Sigmoid colon (tissue), 3 donors: ENCODE measurements at regions not wholly inside any gene's neighbourhood (a gene's known extent, or its start where the extent isn't known, plus 50 kb on each side); places are given as distances from the start of the nearest gene placed in this dataset.

ENCODE experiments used
- CTCF ChIP-seq, 4 experiments: fragments of 450-650 bp in 3 of 4; fragments of 200-600 bp in 1 of 4; IDR thresholded peaks; one replicate each; pipeline ENCODE4 v1.5.1; 2016 to 2019; ENCODE audit warnings: antibody characterized with exemption in 4 of 4, mild to moderate bottlenecking in 3 of 4, moderate library complexity in 2 of 4
- POLR2A ChIP-seq, 2 donors: fragments of 450-650 bp; IDR thresholded peaks; one replicate each; pipeline ENCODE4 v1.6.1; 2016; ENCODE audit warnings: antibody characterized with exemption in 2 of 2, mild to moderate bottlenecking in 2 of 2, moderate library complexity in 2 of 2

- TF ChIP-seq CTCF (IDR thresholded peaks at IDR 0.05) (no peak), POLR2A (IDR thresholded peaks at IDR 0.05) (no peak)
Observed at GRCh38 chr17:72299100-72299499, 178.3 kb downstream of the SOX9 start.
